Fibroblast of the aortic adventitia (primary cell): ENCODE measurements at regions not wholly inside any gene's neighbourhood (a gene's known extent, or its start where the extent isn't known, plus 50 kb on each side); places are given as distances from the start of the nearest gene placed in this dataset.

Experiments used
- DNase-seq: peaks from one replicate; pipeline ENCODE4 v3.0.0-alpha.2; 2010; ENCODE audit warnings: low read depth
- H3K4me3 ChIP-seq: 2 replicates; pipeline ENCODE4 v1.5.1; 2011; ENCODE audit warnings: low read depth, mild to moderate bottlenecking, control low read depth, low read length, moderate library complexity
- TF ChIP-seq, protein P1 (sequence below): IDR thresholded peaks from 2 replicates; pipeline ENCODE4 v1.5.1; 2011; ENCODE audit warnings: mild to moderate bottlenecking, low read length, control low read depth, inconsistent platforms; ENCODE audit not compliant: insufficient read depth

DNA sequence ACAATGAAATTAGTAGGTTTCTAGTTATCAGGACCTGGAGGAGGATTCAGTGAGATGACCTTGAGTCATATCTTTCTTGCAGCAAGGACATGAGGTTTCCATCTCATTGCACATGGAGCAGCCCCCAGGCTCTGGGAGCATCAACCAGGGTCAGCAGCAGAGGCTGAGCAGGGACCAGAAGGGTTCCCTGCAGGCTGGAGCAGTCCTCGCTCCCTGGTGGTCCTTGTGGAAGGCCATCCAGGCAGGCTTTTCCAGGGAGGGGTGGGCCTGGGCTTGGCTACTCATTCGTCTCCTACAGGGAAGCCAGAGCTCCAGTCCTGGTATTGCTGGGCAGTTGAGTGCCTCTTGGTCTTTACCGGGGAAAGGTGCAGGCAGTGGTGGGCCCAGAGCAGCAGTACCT, 587.5 kb downstream of the GLRX3 start:
- DNase-seq = no peak
- TF ChIP-seq, protein P1, sequence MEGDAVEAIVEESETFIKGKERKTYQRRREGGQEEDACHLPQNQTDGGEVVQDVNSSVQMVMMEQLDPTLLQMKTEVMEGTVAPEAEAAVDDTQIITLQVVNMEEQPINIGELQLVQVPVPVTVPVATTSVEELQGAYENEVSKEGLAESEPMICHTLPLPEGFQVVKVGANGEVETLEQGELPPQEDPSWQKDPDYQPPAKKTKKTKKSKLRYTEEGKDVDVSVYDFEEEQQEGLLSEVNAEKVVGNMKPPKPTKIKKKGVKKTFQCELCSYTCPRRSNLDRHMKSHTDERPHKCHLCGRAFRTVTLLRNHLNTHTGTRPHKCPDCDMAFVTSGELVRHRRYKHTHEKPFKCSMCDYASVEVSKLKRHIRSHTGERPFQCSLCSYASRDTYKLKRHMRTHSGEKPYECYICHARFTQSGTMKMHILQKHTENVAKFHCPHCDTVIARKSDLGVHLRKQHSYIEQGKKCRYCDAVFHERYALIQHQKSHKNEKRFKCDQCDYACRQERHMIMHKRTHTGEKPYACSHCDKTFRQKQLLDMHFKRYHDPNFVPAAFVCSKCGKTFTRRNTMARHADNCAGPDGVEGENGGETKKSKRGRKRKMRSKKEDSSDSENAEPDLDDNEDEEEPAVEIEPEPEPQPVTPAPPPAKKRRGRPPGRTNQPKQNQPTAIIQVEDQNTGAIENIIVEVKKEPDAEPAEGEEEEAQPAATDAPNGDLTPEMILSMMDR = no peak
- no peak overlapping the region for H3K4me3 ChIP-seq

DNA sequence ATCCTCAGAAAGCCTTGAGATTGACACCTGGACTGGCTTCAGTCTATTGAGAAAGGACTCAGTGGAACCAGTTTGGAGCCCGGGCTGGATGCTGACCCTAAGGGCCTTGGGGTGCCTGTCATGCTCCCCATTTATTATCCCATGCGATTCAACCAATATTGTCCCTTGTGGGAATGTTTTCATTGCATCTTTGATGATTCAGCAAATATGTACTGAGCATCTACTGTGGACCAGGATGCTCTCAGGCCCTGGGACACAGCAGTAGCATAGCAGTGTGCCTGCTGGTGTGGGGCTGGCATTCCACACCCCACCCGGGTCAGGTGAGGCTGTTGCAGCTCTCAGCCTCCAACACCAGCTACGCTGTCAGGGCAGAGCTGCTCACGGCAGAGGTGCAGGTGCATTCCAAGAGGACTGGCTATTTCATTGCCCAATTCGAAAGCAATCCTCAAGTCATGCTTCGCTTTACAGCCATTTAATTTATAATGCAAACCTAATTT, 586.0 kb downstream of the TCERG1L start:
- H3K4me3 ChIP-seq = no peak overlapping the region
- TF ChIP-seq, protein P1 = no peak
- DNase-seq = no peak

DNA sequence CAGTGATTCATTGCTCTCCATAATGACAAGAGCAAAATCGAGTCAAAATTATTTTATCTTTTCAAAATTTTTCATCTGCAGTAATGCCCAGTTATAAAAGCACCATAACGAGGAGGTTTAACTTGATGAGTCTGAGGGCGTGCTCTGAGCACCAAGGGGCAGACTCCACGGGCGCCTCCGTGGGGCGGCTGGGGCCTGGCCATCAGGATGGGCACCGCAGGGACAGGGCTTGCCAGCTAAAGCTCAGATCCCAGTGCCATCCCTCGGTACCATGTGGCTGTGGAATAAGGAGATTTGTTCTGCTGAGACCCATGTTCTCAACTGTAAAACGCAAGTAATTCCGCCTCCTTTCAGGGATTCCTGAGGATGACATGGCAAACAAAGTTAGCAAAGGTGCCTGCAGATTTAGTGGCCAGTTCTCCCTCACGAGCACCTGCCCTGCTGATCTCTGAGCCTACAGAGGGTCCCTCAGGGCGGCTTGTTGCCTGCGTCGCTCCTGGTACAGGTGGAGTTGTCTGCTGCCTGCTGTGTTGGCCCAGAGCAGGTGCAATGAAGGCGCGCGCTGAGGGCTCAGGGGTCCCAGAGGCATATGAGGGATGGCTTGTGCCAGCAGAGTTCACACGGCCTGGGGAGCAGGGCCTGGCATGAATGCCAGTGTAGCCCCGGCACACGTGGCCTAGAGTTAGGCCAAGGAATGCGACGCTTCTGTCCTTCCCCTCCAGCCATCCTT, 584.4 kb downstream of the TCERG1L start:
- DNase-seq = no peak
- TF ChIP-seq, protein P1 = no peak
- no peak overlapping the region for H3K4me3 ChIP-seq

DNA sequence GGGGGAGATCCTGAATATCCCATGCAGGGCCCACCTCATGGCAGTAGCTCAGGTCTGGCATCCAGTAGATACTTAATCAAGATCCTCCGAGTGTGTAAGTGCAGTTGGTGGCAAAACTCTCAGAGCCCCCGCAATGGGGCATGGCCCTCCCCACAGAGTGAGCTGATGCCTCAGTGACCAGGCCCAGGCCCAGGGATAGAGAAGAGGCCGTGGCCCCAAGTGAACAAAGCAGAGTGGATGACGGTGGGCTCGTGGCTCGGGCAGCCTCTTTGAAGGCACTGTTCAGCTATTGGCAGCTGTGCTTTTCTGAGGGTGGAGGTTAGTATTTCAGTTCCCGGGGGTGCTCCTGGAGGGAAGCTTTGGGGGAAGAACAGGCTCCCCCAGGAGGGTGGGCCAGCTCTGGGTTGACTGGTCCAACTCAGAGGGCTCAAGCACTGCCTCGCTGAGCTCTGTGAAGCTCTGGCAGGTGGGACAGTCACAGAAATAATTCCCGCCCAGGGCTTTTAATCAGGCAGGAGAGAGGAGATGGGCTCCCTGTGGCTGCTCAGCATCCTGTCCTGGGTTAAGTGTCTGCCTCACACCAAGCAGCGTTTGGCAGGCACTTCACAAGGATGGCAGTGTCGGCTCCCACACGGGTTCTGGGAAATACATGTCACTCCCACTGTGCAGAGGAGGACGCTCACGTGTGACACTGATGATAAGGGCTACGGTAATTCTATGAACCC, 583.6 kb downstream of the TCERG1L start:
- no peak overlapping the region for H3K4me3 ChIP-seq
- TF ChIP-seq, protein P1 = no peak
- no peak for DNase-seq

DNA sequence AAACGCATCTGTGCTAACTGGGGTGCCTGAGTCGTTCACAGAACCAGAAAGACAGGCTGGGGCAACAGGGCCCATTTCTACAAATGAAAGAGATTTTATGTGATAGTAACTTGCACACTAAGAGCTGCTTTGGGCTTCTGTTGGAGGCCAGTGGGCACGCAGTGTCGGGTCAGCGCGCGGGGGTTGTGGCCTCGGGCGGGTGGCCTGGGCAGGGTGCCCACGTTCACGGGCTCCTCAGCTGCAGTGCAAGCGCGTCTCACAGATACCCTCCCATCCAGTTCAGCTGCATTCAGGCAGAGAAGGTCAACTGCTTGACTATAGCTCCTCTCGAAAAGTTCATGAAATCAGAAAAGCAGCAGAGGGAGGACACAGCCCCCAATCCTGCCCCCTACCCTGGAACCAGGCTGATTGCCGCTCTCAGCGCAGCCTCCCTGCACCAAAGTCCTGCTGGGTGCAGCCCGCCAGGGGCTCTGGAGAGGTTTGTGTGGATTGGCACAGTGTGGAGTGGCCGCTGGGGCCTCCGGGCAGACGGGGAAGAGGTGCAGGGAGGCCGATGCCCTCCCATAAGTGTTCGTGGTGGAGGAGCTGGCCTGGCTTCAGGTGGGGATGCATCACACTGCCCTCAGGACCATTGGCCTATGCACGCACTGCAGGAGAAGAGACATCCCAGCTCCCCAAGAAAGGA, 582.8 kb downstream of the TCERG1L start:
- DNase-seq = no peak
- H3K4me3 ChIP-seq = no peak overlapping the region
- TF ChIP-seq, protein P1 = no peak

DNA sequence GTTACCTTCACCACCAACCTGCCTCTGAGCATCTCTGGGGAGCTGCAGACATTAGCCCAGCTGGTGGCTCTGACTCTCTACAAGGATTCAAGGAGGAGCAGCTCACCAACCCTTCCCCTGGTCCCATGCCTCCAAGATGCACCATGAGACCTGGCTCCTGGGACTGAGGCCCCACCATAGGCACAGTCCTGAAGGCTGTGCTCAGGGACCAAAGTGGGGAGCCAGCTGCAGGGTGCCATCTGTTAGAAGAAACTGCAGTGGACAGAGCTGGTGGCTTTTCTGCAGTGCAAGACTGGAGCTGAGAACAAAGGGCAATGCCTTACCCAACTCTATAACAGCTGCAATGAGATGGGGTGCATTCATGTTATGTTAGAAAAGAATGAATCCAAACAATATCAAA, 581.6 kb downstream of the TCERG1L start:
- no peak for DNase-seq
- TF ChIP-seq, protein P1 = no peak
- H3K4me3 ChIP-seq = no peak overlapping the region
